GM12865 (cell line): ENCODE measurements at regions not wholly inside any gene's neighbourhood (a gene's known extent, or its start where the extent isn't known, plus 50 kb on each side); places are given as distances from the start of the nearest gene placed in this dataset.

Experiments used
- DNase-seq: peaks from one replicate; pipeline ENCODE4 v3.0.0; 2010; ENCODE audit warnings: low read depth
- H3K4me3 ChIP-seq: 2 replicates; pipeline ENCODE4 v1.5.1; 2011; ENCODE audit warnings: mild to moderate bottlenecking, low read depth, low read length, control low read depth
- CTCF ChIP-seq: IDR thresholded peaks from 2 replicates; pipeline ENCODE4 v1.5.1; 2011; ENCODE audit warnings: low read length, control low read depth, low read depth, inconsistent platforms; ENCODE audit not compliant: insufficient read depth; ENCODE audit errors: missing control alignments

DNA sequence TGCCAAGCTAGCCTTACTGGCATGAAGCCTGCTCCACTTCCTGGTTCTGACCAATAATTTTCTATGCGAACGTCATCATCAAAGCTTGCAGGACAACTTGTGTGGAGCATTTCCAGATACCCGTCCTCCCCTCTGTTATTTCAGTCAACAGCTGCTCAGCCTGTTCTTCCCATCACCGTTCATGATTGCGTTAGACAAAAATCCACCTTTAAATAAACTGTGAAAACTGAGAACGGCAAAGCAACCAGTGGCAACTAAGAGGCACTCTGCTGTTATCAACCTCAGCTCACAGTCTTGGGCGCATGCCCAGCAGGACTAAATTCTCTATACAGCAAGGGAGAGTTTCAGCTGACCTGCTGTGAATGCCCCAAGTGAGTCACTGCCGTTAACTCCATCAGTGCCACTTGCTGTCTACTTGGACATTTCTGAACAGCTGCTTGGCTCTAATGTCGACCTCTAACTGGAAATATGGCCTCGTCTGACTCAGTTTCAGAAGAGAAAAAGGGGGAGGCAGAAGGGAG lies 207.4 kb upstream of the RUNX1 start:
- no peak for TF ChIP-seq CTCF
- DNase-seq = no peak
- H3K4me3 ChIP-seq = no peak overlapping the region

DNA sequence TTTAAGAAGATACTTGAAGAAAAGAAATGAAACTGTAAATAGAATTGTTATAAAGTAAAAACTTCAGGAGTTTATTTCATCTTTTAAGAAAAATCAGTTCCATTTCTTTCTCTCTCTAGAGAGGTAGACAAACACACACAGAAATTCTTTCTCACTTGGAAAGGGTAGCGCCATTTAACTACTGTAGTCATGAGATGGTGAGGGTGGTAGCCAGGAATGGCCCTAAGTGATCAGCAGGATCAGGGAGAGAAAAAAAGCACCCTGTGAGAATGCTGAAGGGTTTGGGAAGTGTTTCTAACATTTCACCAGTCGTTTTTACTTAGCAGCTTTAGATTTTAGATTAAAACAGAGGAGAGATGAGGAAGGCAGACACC lies 205.7 kb upstream of the RUNX1 start:
- DNase-seq = no peak
- TF ChIP-seq CTCF = no peak
- no peak overlapping the region for H3K4me3 ChIP-seq

DNA sequence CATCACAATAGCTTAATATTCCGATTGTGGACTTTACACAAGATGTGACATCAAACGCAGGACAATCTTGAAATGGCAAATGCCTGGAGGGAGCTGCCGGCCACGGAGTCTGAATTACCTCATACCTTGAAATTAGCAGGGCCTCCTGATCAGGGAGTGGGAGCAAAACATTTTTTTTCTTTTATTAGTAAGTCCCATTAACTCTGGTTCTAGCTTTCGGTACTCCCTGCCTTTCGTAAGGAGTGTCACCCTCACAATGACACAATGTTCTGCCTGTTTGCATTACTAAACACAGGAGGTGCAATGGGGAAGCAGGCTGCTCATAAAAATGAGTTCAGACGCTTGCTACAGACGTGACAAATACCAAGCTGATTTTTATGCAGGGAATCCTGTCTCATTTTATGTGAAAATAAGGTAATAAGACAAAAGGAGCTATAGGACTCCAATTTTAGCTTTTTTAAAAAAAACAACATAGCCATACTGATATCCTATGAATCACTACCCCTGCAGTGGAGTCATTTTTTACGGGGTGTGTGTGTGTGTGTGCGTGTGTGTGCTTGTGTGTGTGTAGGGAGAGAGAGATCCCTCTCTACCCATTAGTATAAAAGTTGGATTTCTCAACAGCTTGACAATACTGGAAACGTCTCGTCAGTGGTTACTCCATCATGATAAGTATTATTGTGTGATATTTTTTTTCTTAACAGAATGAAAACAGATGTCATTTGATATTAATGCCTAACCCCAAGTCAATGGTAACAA lies 205.1 kb upstream of the RUNX1 start:
- no peak for DNase-seq
- no peak overlapping the region for H3K4me3 ChIP-seq
- no peak for TF ChIP-seq CTCF

DNA sequence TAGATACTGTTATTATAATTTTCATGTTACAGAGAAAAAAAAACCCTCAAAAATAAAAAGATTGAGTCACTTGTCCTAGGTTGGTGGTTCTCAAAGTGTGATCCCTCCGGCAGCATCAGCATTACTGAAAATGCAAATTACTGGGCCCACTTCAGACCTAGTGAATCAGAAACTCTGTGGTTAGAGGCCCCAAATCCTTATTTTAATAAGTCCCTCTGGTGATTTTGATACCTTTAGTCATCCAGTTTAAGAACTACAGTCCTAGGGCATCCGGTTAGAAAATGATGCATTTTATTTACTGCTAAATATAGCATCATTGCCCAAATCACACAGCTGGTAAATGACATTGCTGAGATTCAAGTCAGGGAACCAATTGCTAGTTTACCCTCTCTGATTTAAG lies 203.7 kb upstream of the RUNX1 start:
- DNase-seq = peak; percentile 4
- H3K4me3 ChIP-seq = no peak overlapping the region
- no peak for TF ChIP-seq CTCF

GRCh38 chr21:35249636-35250035 lies 200.5 kb upstream of the RUNX1 start:
- DNase-seq = no peak
- TF ChIP-seq CTCF = no peak
- H3K4me3 ChIP-seq = no peak overlapping the region

DNA sequence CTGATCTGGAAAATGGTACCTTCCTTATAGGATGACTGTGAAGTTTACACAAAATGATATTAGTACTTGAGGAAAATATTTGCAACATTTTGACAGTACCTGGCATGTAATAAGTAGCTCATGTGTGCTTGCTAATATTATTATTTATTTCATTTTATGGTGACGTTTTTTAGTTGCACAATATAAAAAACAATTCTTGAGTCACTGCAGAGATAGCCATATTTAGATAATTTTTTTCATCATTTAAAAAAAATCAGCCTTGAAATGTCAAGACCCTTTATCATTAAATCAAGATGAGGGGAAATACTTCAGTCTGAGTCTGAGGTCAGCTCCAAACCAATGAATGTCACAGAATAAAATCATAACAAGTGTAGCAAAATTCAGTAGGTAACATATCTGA lies 196.8 kb upstream of the RUNX1 start:
- H3K4me3 ChIP-seq = no peak overlapping the region
- TF ChIP-seq CTCF = no peak
- DNase-seq = no peak

- no peak for DNase-seq
- TF ChIP-seq CTCF = no peak
- H3K4me3 ChIP-seq = no peak overlapping the region
Measured at GRCh38 chr21:35244514-35244913, 195.4 kb upstream of the RUNX1 start.
